Trophoblast cell (in vitro differentiated cells and primary cell): ENCODE measurements at regions not wholly inside any gene's neighbourhood (a gene's known extent, or its start where the extent isn't known, plus 50 kb on each side); places are given as distances from the start of the nearest gene placed in this dataset.

Source experiments
- DNase-seq, 2 donors: peaks; one replicate each; pipeline ENCODE4 v3.0.0-alpha.2; 2016
- H2AFZ ChIP-seq: 2 replicates; pipeline ENCODE4 v1.6.1; 2013; ENCODE audit warnings: low read length, moderate library complexity, mild to moderate bottlenecking; ENCODE audit not compliant: insufficient read depth, poor library complexity
- H2AK5ac ChIP-seq: 2 replicates; pipeline ENCODE4 v1.6.1; 2013; ENCODE audit warnings: mild to moderate bottlenecking, low read length
- H2BK120ac ChIP-seq: 2 replicates; pipeline ENCODE4 v1.6.1; 2013; ENCODE audit warnings: low read length, mild to moderate bottlenecking, moderate library complexity; ENCODE audit not compliant: insufficient read depth, poor library complexity
- H2BK12ac ChIP-seq: 2 replicates; pipeline ENCODE4 v1.6.1; 2013; ENCODE audit warnings: mild to moderate bottlenecking, low read length, moderate library complexity
- H2BK5ac ChIP-seq: 2 replicates; pipeline ENCODE4 v1.6.1; 2013; ENCODE audit warnings: low read length, low read depth, moderate library complexity, mild to moderate bottlenecking; ENCODE audit not compliant: poor library complexity
- H3K14ac ChIP-seq: 2 replicates; pipeline ENCODE4 v1.6.1; 2013; ENCODE audit warnings: mild to moderate bottlenecking, low read length
- H3K18ac ChIP-seq: 2 replicates; pipeline ENCODE4 v1.6.1; 2013; ENCODE audit warnings: mild to moderate bottlenecking, low read length
- H3K23ac ChIP-seq: 2 replicates; pipeline ENCODE4 v1.6.1; 2013; ENCODE audit warnings: low read length
- H3K27ac ChIP-seq: 2 replicates; pipeline ENCODE4 v1.5.1; 2013; ENCODE audit warnings: low read depth, mild to moderate bottlenecking, inconsistent platforms, low read length, moderate library complexity
- H3K27me3 ChIP-seq: 2 replicates; pipeline ENCODE4 v1.6.1; 2013; ENCODE audit warnings: inconsistent platforms, mild to moderate bottlenecking, low read length, moderate library complexity; ENCODE audit not compliant: insufficient read depth
- H3K36me3 ChIP-seq, 2 experiments: 1 replicate in 1 of 2; 2 replicates in 1 of 2; pipeline ENCODE4 v1.6.1; 2013; ENCODE audit warnings: low read length in 2 of 2, mild to moderate bottlenecking in 2 of 2, moderate library complexity in 1 of 2; ENCODE audit not compliant: insufficient read depth in 2 of 2, control insufficient read depth in 1 of 2
- H3K4ac ChIP-seq: 2 replicates; pipeline ENCODE4 v1.6.1; 2013; ENCODE audit warnings: low read depth, mild to moderate bottlenecking, low read length, moderate library complexity
- H3K4me1 ChIP-seq, 2 experiments: 1 replicate in 1 of 2; 2 replicates in 1 of 2; pipeline ENCODE4 v1.6.1; 2013; ENCODE audit warnings: low read length in 2 of 2, mild to moderate bottlenecking in 2 of 2, moderate library complexity in 1 of 2; ENCODE audit not compliant: insufficient read depth in 2 of 2, control insufficient read depth in 1 of 2
- H3K4me2 ChIP-seq: 2 replicates; pipeline ENCODE4 v1.6.1; 2013; ENCODE audit warnings: inconsistent platforms, mild to moderate bottlenecking, low read length, moderate library complexity
- H3K4me3 ChIP-seq: 2 replicates; pipeline ENCODE4 v1.5.1; 2013; ENCODE audit warnings: mild to moderate bottlenecking, low read depth, low read length, inconsistent platforms
- H3K79me1 ChIP-seq: one replicate; pipeline ENCODE4 v1.6.1; 2013; ENCODE audit warnings: low read length
- H3K79me2 ChIP-seq: 2 replicates; pipeline ENCODE4 v1.6.1; 2013; ENCODE audit warnings: low read length, mild to moderate bottlenecking; ENCODE audit not compliant: control insufficient read depth, insufficient read depth, poor library complexity
- H3K9ac ChIP-seq: 2 replicates; pipeline ENCODE4 v1.6.1; 2013; ENCODE audit warnings: mild to moderate bottlenecking, low read length
- H3K9me3 ChIP-seq: 2 replicates; pipeline ENCODE4 v1.6.1; 2013; ENCODE audit warnings: low read depth, mild to moderate bottlenecking, control low read depth, inconsistent platforms, low read length; ENCODE audit not compliant: insufficient read depth
- H4K12ac ChIP-seq: 2 replicates; pipeline ENCODE4 v1.6.1; 2013; ENCODE audit warnings: low read depth, mild to moderate bottlenecking, low read length, moderate library complexity
- H4K8ac ChIP-seq: 2 replicates; pipeline ENCODE4 v1.6.1; 2013; ENCODE audit warnings: low read depth, mild to moderate bottlenecking, low read length, moderate library complexity
- H4K91ac ChIP-seq: one replicate; pipeline ENCODE4 v1.6.1; 2013; ENCODE audit warnings: low read depth, mild to moderate bottlenecking, low read length, moderate library complexity
- WGBS: extraction: QIAGEN DNeasy Blood & Tissue Kit; methylation state at CpG from one replicate; pipeline ENCODE4 v1.1.7; 2013; ENCODE audit warnings: missing lambda C conversion rate; ENCODE audit not compliant: insufficient read length, insufficient coverage; ENCODE audit errors: extremely low coverage; 5-methylcytosine and 5-hydroxymethylcytosine counted together

GRCh38 chr18:10050956-10051355 lies 137.1 kb downstream of the VAPA start:
- H3K23ac ChIP-seq = no peak overlapping the region
- WGBS = no CpG with 5 or more reads among the region's 3 CpGs

GRCh38 chr18:10051877-10052631 lies 138.2 kb downstream of the VAPA start:
- no peak overlapping the region for H2AFZ ChIP-seq
- H3K4me3 ChIP-seq = no peak overlapping the region
- no peak overlapping the region for H4K12ac ChIP-seq
- H2BK120ac ChIP-seq = no peak overlapping the region
- H3K27me3 ChIP-seq = no peaks in the 10 kb centered on the region
- H3K27ac ChIP-seq = no peak overlapping the region
- H3K79me2 ChIP-seq = no peaks in the 10 kb centered on the region
- no peak overlapping the region for H2BK12ac ChIP-seq
- no peak overlapping the region for H3K4ac ChIP-seq
- no peaks in the 10 kb centered on the region for H3K36me3 ChIP-seq
- H3K23ac ChIP-seq = no peak overlapping the region
- no peak overlapping the region for H2AK5ac ChIP-seq
- H3K4me2 ChIP-seq = no peak overlapping the region
- H3K18ac ChIP-seq = no peak overlapping the region
- no peak for DNase-seq
- no peak overlapping the region for H3K14ac ChIP-seq
- H3K4me1 ChIP-seq = no peaks in the 10 kb centered on the region
- H2BK5ac ChIP-seq = no peak overlapping the region
- WGBS = no CpG with 5 or more reads among the region's 8 CpGs
- H3K9me3 ChIP-seq = peaks cover 3% of the 10 kb centered on the region
- no peaks in the 10 kb centered on the region for H3K79me1 ChIP-seq
- H3K9ac ChIP-seq = no peak overlapping the region
- H4K91ac ChIP-seq = no peak overlapping the region
- no peak overlapping the region for H4K8ac ChIP-seq

More at GRCh38 chr18:10050956-10051355, 137.1 kb downstream of the VAPA start:
- no peak overlapping the region for H3K9ac ChIP-seq
- H2AK5ac ChIP-seq = no peak overlapping the region
- H3K4me1 ChIP-seq = no peaks in the 10 kb centered on the region
- DNase-seq = no peak
- H3K79me2 ChIP-seq = no peaks in the 10 kb centered on the region
- H2BK5ac ChIP-seq = no peak overlapping the region
- no peaks in the 10 kb centered on the region for H3K79me1 ChIP-seq
- no peak overlapping the region for H3K27ac ChIP-seq
- peaks cover 3% of the 10 kb centered on the region for H3K9me3 ChIP-seq
- no peaks in the 10 kb centered on the region for H3K36me3 ChIP-seq
- no peak overlapping the region for H4K12ac ChIP-seq
- no peak overlapping the region for H3K14ac ChIP-seq
- no peak overlapping the region for H3K18ac ChIP-seq
- no peak overlapping the region for H2AFZ ChIP-seq
- no peak overlapping the region for H3K4me3 ChIP-seq
- H3K27me3 ChIP-seq = no peaks in the 10 kb centered on the region
- no peak overlapping the region for H2BK12ac ChIP-seq
- H4K91ac ChIP-seq = no peak overlapping the region
- no peak overlapping the region for H3K4ac ChIP-seq
- H4K8ac ChIP-seq = no peak overlapping the region
- H2BK120ac ChIP-seq = no peak overlapping the region
- H3K4me2 ChIP-seq = no peak overlapping the region

DNA sequence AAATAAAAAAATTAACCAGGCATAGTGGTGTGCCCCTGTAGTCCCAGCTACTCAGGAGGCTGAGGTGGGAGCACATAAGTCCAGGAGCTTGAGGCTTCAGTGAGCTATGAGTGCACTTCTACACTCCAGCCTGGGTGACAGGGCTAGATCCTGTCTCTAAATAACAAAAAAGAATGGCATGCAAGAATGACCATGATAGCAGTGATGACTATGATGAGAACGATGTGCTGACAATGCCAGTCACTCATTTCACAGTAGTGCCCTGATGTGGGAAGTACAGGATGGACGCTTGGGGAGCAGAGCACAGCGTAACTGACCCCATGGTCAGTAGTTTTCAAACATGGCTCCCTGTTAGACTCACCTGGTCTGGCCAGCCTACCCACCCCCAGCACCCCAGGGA lies 139.1 kb downstream of the VAPA start:
- Histone ChIP-seq H2BK120ac (no peak overlapping the region), H3K23ac (no peak overlapping the region), H4K8ac (no peak overlapping the region), H3K4me1 (no peaks in the 10 kb centered on the region), H2BK12ac (no peak overlapping the region), H2AFZ (no peak overlapping the region), H2BK5ac (no peak overlapping the region), H3K9ac (no peak overlapping the region), H3K27ac (no peak overlapping the region), H2AK5ac (no peak overlapping the region), H3K4ac (no peak overlapping the region), H3K36me3 (no peaks in the 10 kb centered on the region), H3K14ac (no peak overlapping the region), H4K12ac (no peak overlapping the region), H3K79me1 (no peaks in the 10 kb centered on the region), H3K4me2 (no peak overlapping the region), H3K79me2 (no peaks in the 10 kb centered on the region), H3K4me3 (no peak overlapping the region), H3K9me3 (peaks cover 3% of the 10 kb centered on the region), H4K91ac (no peak overlapping the region), H3K18ac (no peak overlapping the region), H3K27me3 (no peaks in the 10 kb centered on the region)
- peak in 1 of 2 donors; percentile 54 for DNase-seq
- WGBS = no CpG with 5 or more reads among the region's 3 CpGs

DNA sequence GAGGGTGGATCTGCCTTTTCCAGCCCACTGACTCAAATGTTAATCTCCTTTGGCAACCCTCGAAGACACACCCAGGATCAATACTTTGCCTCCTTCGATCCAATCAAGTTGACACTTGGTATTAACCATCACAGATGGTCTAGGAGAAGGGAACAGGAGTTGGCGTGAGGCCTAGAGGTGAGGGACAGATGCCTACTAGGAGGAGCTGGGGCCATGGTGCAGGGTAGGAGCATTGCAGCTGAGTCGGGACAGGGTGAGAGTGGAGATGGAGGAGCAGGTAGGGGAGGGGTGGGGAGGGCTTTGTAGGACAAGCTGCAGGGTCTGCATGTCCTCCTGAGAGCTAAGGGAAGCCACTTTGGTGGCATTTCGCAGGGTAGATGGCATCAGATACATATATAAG lies 140.0 kb downstream of the VAPA start:
- Histone ChIP-seq H4K12ac (no peak overlapping the region), H2AK5ac (no peak overlapping the region), H2BK120ac (no peak overlapping the region), H2AFZ (no peak overlapping the region), H3K18ac (no peak overlapping the region), H3K9me3 (peaks cover 3% of the 10 kb centered on the region), H3K4me2 (no peak overlapping the region), H3K9ac (no peak overlapping the region), H3K4ac (no peak overlapping the region), H2BK5ac (no peak overlapping the region), H3K4me3 (no peak overlapping the region), H3K23ac (no peak overlapping the region), H3K79me2 (no peaks in the 10 kb centered on the region), H4K8ac (no peak overlapping the region), H4K91ac (no peak overlapping the region), H3K27me3 (no peaks in the 10 kb centered on the region), H3K36me3 (no peaks in the 10 kb centered on the region), H3K14ac (no peak overlapping the region), H2BK12ac (no peak overlapping the region), H3K27ac (no peak overlapping the region), H3K4me1 (peaks cover 0 to 2% of the 10 kb centered on the region in 2 experiments), H3K79me1 (no peaks in the 10 kb centered on the region)
- no CpG with 5 or more reads among the region's 5 CpGs for WGBS
- DNase-seq = no peak
